Nephron (organoid): ENCODE measurements at regions not wholly inside any gene's neighbourhood (a gene's known extent, or its start where the extent isn't known, plus 50 kb on each side); places are given as distances from the start of the nearest gene placed in this dataset.

Source experiments
- H3K27ac Mint-ChIP-seq, 3 experiments: 2 replicates each; pipeline ENCODE4 v1.8.0; 2020; ENCODE audit warnings: mixed read lengths in 3 of 3, mild to moderate bottlenecking in 2 of 3, moderate library complexity in 1 of 3
- H3K27me3 Mint-ChIP-seq: 2 replicates; pipeline ENCODE4 v1.8.0; 2021; ENCODE audit warnings: low read depth, mild to moderate bottlenecking, moderate library complexity, mixed read lengths
- H3K36me3 Mint-ChIP-seq: 2 replicates; pipeline ENCODE4 v1.8.0; 2020; ENCODE audit warnings: low read depth, mixed read lengths
- H3K4me1 Mint-ChIP-seq: 2 replicates; pipeline ENCODE4 v1.8.0; 2020; ENCODE audit warnings: mixed read lengths
- H3K4me3 Mint-ChIP-seq, 3 experiments: 2 replicates each; pipeline ENCODE4 v1.8.0; 2020; ENCODE audit warnings: mild to moderate bottlenecking in 3 of 3, mixed read lengths in 3 of 3, moderate library complexity in 2 of 3
- H3K9me3 Mint-ChIP-seq: 2 replicates; pipeline ENCODE4 v1.8.0; 2020; ENCODE audit warnings: mixed read lengths
- CTCF ChIP-seq, 3 experiments: fragments of 200-600 bp; sonication (generic); IDR thresholded peaks; one replicate each; pipeline ENCODE4 v1.5.0; 2021; ENCODE audit warnings: antibody characterized with exemption in 3 of 3; ENCODE audit not compliant: unreplicated experiment in 3 of 3

GRCh38 chr16:75996491-75996890 lies 270.2 kb upstream of the CPHXL start:
- no peaks in the 10 kb centered on the region for H3K36me3 Mint-ChIP-seq
- no peaks in the 10 kb centered on the region for H3K4me1 Mint-ChIP-seq
- no peak overlapping the region for H3K27ac Mint-ChIP-seq
- no peaks in the 10 kb centered on the region for H3K27me3 Mint-ChIP-seq
- no peaks in the 10 kb centered on the region for H3K9me3 Mint-ChIP-seq
- no peak for TF ChIP-seq CTCF (IDR thresholded peaks at IDR 0.05; ENCODE audit: unreplicated experiment in 3 of 3)
- H3K4me3 Mint-ChIP-seq = no peak overlapping the region

- no peaks in the 10 kb centered on the region for H3K36me3 Mint-ChIP-seq
- H3K4me1 Mint-ChIP-seq = no peaks in the 10 kb centered on the region
- H3K4me3 Mint-ChIP-seq = no peak overlapping the region
- TF ChIP-seq CTCF (IDR thresholded peaks at IDR 0.05; ENCODE audit: unreplicated experiment in 3 of 3) = no peak
- H3K27ac Mint-ChIP-seq = no peak overlapping the region
- no peaks in the 10 kb centered on the region for H3K9me3 Mint-ChIP-seq
- no peaks in the 10 kb centered on the region for H3K27me3 Mint-ChIP-seq
These were observed 271.3 kb upstream of the CPHXL start for GRCh38 chr16:75997606-75998005.

GRCh38 chr16:76007645-76008044 lies 269.6 kb upstream of the CNTNAP4 start:
- H3K4me1 Mint-ChIP-seq = no peaks in the 10 kb centered on the region
- TF ChIP-seq CTCF (IDR thresholded peaks at IDR 0.05; ENCODE audit: unreplicated experiment in 3 of 3) = no peak
- no peak overlapping the region for H3K4me3 Mint-ChIP-seq
- no peaks in the 10 kb centered on the region for H3K36me3 Mint-ChIP-seq
- peaks cover 4% of the 10 kb centered on the region for H3K27me3 Mint-ChIP-seq
- H3K27ac Mint-ChIP-seq = no peak overlapping the region
- no peaks in the 10 kb centered on the region for H3K9me3 Mint-ChIP-seq

GRCh38 chr16:76023835-76024234 lies 253.4 kb upstream of the CNTNAP4 start:
- Mint-ChIP-seq H3K4me3 (no peak overlapping the region), H3K27ac (no peak overlapping the region), H3K9me3 (no peaks in the 10 kb centered on the region), H3K4me1 (no peaks in the 10 kb centered on the region), H3K27me3 (no peaks in the 10 kb centered on the region), H3K36me3 (no peaks in the 10 kb centered on the region)
- TF ChIP-seq CTCF (IDR thresholded peaks at IDR 0.05; ENCODE audit: unreplicated experiment in 3 of 3) = no peak

GRCh38 chr16:76035689-76036088 lies 241.5 kb upstream of the CNTNAP4 start:
- Mint-ChIP-seq H3K36me3 (no peaks in the 10 kb centered on the region), H3K4me3 (no peak overlapping the region), H3K27me3 (peaks cover 4% of the 10 kb centered on the region), H3K9me3 (peaks cover 28% of the 10 kb centered on the region), H3K27ac (no peak overlapping the region), H3K4me1 (no peaks in the 10 kb centered on the region)
- no peak for TF ChIP-seq CTCF (IDR thresholded peaks at IDR 0.05; ENCODE audit: unreplicated experiment in 3 of 3)

GRCh38 chr16:76038097-76038496 lies 239.1 kb upstream of the CNTNAP4 start:
- Mint-ChIP-seq H3K4me1 (no peaks in the 10 kb centered on the region), H3K4me3 (no peak overlapping the region), H3K27ac (no peak overlapping the region), H3K9me3 (peaks cover 17% of the 10 kb centered on the region), H3K27me3 (peaks cover 4% of the 10 kb centered on the region), H3K36me3 (no peaks in the 10 kb centered on the region)
- no peak for TF ChIP-seq CTCF (IDR thresholded peaks at IDR 0.05; ENCODE audit: unreplicated experiment in 3 of 3)
